Liver (tissue), 8 donors: ENCODE measurements at regions not wholly inside any gene's neighbourhood (a gene's known extent, or its start where the extent isn't known, plus 50 kb on each side); places are given as distances from the start of the nearest gene placed in this dataset.

Experiments
- DNase-seq: peaks from one replicate; pipeline ENCODE4 v3.0.0-alpha.2; 2017; ENCODE audit warnings: low spot score
- H3K27ac ChIP-seq, 2 donors: one replicate each; pipeline ENCODE4 v1.7.0; 2013; ENCODE audit warnings: inconsistent platforms in 2 of 2, low read length in 2 of 2, control low read depth in 1 of 2, low read depth in 1 of 2, mild to moderate bottlenecking in 1 of 2
- H3K27me3 ChIP-seq, 4 donors: one replicate each; pipeline versions ENCODE4 v1.6.1 to v1.7.0; 2013; ENCODE audit warnings: low read length in 3 of 4, inconsistent platforms in 1 of 4, mild to moderate bottlenecking in 1 of 4, moderate library complexity in 1 of 4; ENCODE audit not compliant: control insufficient read depth in 4 of 4, insufficient read depth in 4 of 4
- H3K36me3 ChIP-seq, 4 donors: one replicate each; pipeline versions ENCODE4 v1.6.1 to v1.7.0; 2013; ENCODE audit warnings: low read length in 3 of 4, mild to moderate bottlenecking in 3 of 4, low read depth in 1 of 4, moderate library complexity in 1 of 4; ENCODE audit not compliant: control insufficient read depth in 4 of 4, insufficient read depth in 3 of 4
- H3K4me1 ChIP-seq, 4 donors: one replicate each; pipeline versions ENCODE4 v1.6.1 to v1.7.0; 2013; ENCODE audit warnings: low read length in 3 of 4, mild to moderate bottlenecking in 3 of 4, moderate library complexity in 1 of 4; ENCODE audit not compliant: control insufficient read depth in 4 of 4, insufficient read depth in 4 of 4
- H3K4me3 ChIP-seq, 3 donors: one replicate each; pipeline versions ENCODE4 v1.6.1 to v1.7.0; 2013; ENCODE audit warnings: low read length in 3 of 3, control low read depth in 1 of 3, low read depth in 1 of 3, mild to moderate bottlenecking in 1 of 3
- H3K9ac ChIP-seq, 2 donors: one replicate each; pipeline ENCODE4 v1.7.0; 2013; ENCODE audit warnings: low read length in 2 of 2, mild to moderate bottlenecking in 2 of 2, moderate library complexity in 2 of 2, control low read depth in 1 of 2, low read depth in 1 of 2
- H3K9me3 ChIP-seq, 4 donors: one replicate each; pipeline versions ENCODE4 v1.6.1 to v1.7.0; 2013; ENCODE audit warnings: low read length in 3 of 4; ENCODE audit not compliant: control insufficient read depth in 4 of 4
- ATF3 ChIP-seq: IDR thresholded peaks from 2 replicates; pipeline ENCODE4 v1.6.1; 2016; ENCODE audit warnings: antibody characterized with exemption
- CTCF ChIP-seq: fragments of 150-350 bp; IDR thresholded peaks from 2 replicates; pipeline ENCODE4 v1.5.1; 2017; ENCODE audit warnings: improper control_type of control experiment, low read depth, low read length; ENCODE audit not compliant: missing input control
- EGR1 ChIP-seq, 2 donors: IDR thresholded peaks; 2 replicates each; pipeline ENCODE4 v1.6.1; 2016 to 2018; ENCODE audit warnings: antibody characterized with exemption in 2 of 2, low read depth in 2 of 2
- FOXA1 ChIP-seq: IDR thresholded peaks from 2 replicates; pipeline ENCODE4 v1.6.1; 2016; ENCODE audit warnings: antibody characterized with exemption
- FOXA2 ChIP-seq: IDR thresholded peaks from 2 replicates; pipeline ENCODE4 v1.6.1; 2016; ENCODE audit warnings: antibody characterized with exemption
- GABPA ChIP-seq, 2 donors: IDR thresholded peaks in 1 of 2; conservative IDR thresholded peaks in 1 of 2; 2 replicates each; pipeline ENCODE4 v1.6.1; 2016; ENCODE audit warnings: antibody characterized with exemption in 2 of 2, mild to moderate bottlenecking in 1 of 2, moderate library complexity in 1 of 2
- HNF4A ChIP-seq, 2 donors: conservative IDR thresholded peaks; 2 replicates each; pipeline ENCODE4 v1.6.1; 2016; ENCODE audit warnings: antibody characterized with exemption in 2 of 2, mild to moderate bottlenecking in 2 of 2
- HNF4G ChIP-seq: IDR thresholded peaks from 2 replicates; pipeline ENCODE4 v1.6.1; 2016; ENCODE audit warnings: antibody characterized with exemption
- JUND ChIP-seq, 2 donors: IDR thresholded peaks; 2 replicates each; pipeline ENCODE4 v1.6.1; 2016; ENCODE audit warnings: antibody characterized with exemption in 2 of 2
- MAX ChIP-seq: IDR thresholded peaks from 2 replicates; pipeline ENCODE4 v1.6.1; 2016; ENCODE audit warnings: antibody characterized with exemption
- NR2F2 ChIP-seq: IDR thresholded peaks from 2 replicates; pipeline ENCODE4 v1.6.1; 2016; ENCODE audit warnings: antibody characterized with exemption
- RAD21 ChIP-seq, 2 donors: IDR thresholded peaks; 2 replicates each; pipeline ENCODE4 v1.6.1; 2016; ENCODE audit warnings: antibody characterized with exemption in 2 of 2, mild to moderate bottlenecking in 2 of 2
- REST ChIP-seq: IDR thresholded peaks from 2 replicates; pipeline ENCODE4 v1.6.1; 2016; ENCODE audit warnings: antibody characterized with exemption, mild to moderate bottlenecking
- SP1 ChIP-seq: IDR thresholded peaks from 2 replicates; pipeline ENCODE4 v1.6.1; 2018; ENCODE audit warnings: antibody characterized with exemption, mild to moderate bottlenecking
- TAF1 ChIP-seq: conservative IDR thresholded peaks from 2 replicates; pipeline ENCODE4 v1.6.1; 2016; ENCODE audit warnings: antibody characterized with exemption, mild to moderate bottlenecking
- YY1 ChIP-seq: IDR thresholded peaks from 2 replicates; pipeline ENCODE4 v1.6.1; 2016; ENCODE audit warnings: antibody characterized with exemption, mild to moderate bottlenecking
- ZBTB33 ChIP-seq: IDR thresholded peaks from 2 replicates; pipeline ENCODE4 v1.6.1; 2016; ENCODE audit warnings: antibody characterized with exemption
- WGBS: extraction: QIAGEN DNeasy Blood & Tissue Kit; methylation state at CpG from one replicate; pipeline ENCODE4 v1.1.7; 2013; 5-methylcytosine and 5-hydroxymethylcytosine counted together
- donor health status: healthy.
- donor health status: healthy.
- donor health status: healthy.
- donor health status: healthy.
- donor health status: healthy.

GRCh38 chr7:142698429-142698828 lies 50.8 kb upstream of the PRSS1 start:
- no peak overlapping the region for H3K9ac ChIP-seq
- H3K4me1 ChIP-seq, result no peaks in the 10 kb centered on the region
- 76% methylated on average over 1 of the region's 1 CpG for WGBS
- no peaks in the 10 kb centered on the region for H3K36me3 ChIP-seq
- no peak for DNase-seq
- H3K27ac ChIP-seq, result no peak overlapping the region
- H3K27me3 ChIP-seq, result peaks cover 0 to 4% (median 0%) of the 10 kb centered on the region in 4 donors
- no peak overlapping the region for H3K4me3 ChIP-seq
- H3K9me3 ChIP-seq, result no peaks in the 10 kb centered on the region
- TF ChIP-seq ATF3 (no peak), REST (no peak), TAF1 (no peak), CTCF (no peak), HNF4A (conservative IDR thresholded peaks at IDR 0.05) (no peak), HNF4G (no peak), FOXA1 (no peak), RAD21 (IDR thresholded peaks at IDR 0.05) (no peak), FOXA2 (no peak), JUND (IDR thresholded peaks at IDR 0.05) (no peak), MAX (no peak), EGR1 (IDR thresholded peaks at IDR 0.05; ENCODE audit: low read depth in 2 of 2) (no peak), SP1 (no peak), YY1 (no peak)

GRCh38 chr7:142697270-142697669 lies 52.0 kb upstream of the PRSS1 start:
- Histone ChIP-seq H3K4me3 (no peak overlapping the region), H3K36me3 (no peaks in the 10 kb centered on the region), H3K9ac (no peak overlapping the region), H3K9me3 (no peaks in the 10 kb centered on the region), H3K4me1 (no peaks in the 10 kb centered on the region), H3K27ac (no peak overlapping the region), H3K27me3 (peaks cover 0 to 4% (median 0%) of the 10 kb centered on the region in 4 donors)
- WGBS, result 53% methylated on average over 4 of the region's 4 CpGs
- DNase-seq, result no peak
- TF ChIP-seq FOXA2 (no peak), YY1 (no peak), JUND (IDR thresholded peaks at IDR 0.05) (no peak), HNF4A (conservative IDR thresholded peaks at IDR 0.05) (no peak), RAD21 (IDR thresholded peaks at IDR 0.05) (no peak), HNF4G (no peak), ATF3 (no peak), SP1 (no peak), NR2F2 (no peak), TAF1 (no peak), FOXA1 (no peak), ZBTB33 (no peak), EGR1 (IDR thresholded peaks at IDR 0.05; ENCODE audit: low read depth in 2 of 2) (no peak), GABPA (IDR thresholded peaks at IDR 0.05 in 1 of 2, conservative IDR thresholded peaks at IDR 0.05 in 1 of 2) (no peak), REST (no peak), CTCF (no peak)
